ENCODE measurements at regions not wholly inside any gene's neighbourhood (a gene's known extent, or its start where the extent isn't known, plus 50 kb on each side); places are given as distances from the start of the nearest gene placed in this dataset.
"Not testable (repeated sequence)": the region's sequence is repeated elsewhere in the genome, so short reads cannot be mapped to it uniquely, and the experiment has no call there.

DNA sequence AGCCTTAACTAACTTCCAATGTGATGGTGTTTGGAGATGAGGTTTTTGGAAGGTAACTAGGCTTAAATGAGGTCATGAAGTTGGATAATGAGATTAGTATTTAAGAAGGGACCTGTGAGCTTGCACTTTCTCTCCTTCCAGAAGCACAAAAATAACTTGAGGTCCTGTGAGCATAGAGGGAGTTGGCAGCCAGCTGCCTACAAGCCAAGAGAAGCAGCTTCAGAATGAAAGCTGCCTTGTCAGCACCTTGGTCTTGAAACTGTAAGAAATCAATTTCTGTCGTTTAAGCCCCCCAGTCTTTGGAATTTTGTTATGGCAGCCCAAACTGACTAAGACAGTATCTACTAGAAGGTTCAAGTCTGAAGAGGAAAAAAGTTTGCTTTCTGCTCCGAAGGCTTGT, 280.2 kb upstream of the GALNTL6 start:
- DNase-seq (ENCODE audit: low read depth) = no peak

GRCh38 chr4:171524903-171525302, 288.3 kb upstream of the GALNTL6 start:
- DNase-seq (ENCODE audit: low read depth) = no peak

DNA sequence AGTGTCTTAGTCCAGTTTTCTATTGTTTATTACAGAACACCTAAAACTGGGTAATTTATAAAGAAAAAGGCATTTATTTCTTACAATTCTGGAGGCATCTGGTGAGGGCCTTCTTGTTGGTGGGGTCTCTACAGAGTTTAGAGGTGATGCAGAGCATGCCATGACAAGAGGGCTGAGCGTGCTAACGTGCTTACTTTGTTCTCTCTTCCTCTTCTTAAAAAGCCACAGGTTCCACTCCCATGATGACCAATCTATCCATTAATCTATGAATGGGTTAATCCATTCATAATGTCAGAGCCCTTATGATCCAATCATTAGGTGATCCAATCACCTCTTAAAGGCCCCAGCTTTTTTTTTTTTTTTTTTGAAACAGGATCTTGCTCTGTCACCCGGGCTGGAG, 291.5 kb upstream of the GALNTL6 start:
- no peak for DNase-seq (ENCODE audit: low read depth)

DNA sequence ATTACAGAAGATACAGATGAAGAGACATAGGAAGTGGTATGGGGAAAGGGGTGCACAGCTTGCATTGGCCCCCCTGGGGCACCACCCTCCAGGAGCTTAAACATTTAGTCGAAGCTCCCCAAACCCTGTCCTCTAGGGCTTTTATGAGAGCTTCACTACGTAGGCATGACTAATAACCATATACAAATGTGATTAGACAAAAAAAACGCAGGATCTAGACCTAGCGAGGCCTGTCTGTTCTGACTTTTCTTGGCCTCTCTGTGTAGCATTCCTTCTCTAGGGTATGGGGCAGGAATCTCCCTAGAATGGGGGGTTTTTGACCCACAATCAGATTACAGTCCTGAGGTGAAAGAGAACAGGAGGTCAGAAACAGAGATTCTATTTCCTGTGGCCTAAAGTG, 293.7 kb upstream of the GALNTL6 start:
- DNase-seq (ENCODE audit: low read depth) = no peak

- no peak for DNase-seq (ENCODE audit: low read depth)
Measured at GRCh38 chr4:171517883-171518282, 295.3 kb upstream of the GALNTL6 start.

- DNase-seq (ENCODE audit: low read depth) = no peak
Measured at GRCh38 chr4:171516694-171517093, 296.5 kb upstream of the GALNTL6 start.

DNA sequence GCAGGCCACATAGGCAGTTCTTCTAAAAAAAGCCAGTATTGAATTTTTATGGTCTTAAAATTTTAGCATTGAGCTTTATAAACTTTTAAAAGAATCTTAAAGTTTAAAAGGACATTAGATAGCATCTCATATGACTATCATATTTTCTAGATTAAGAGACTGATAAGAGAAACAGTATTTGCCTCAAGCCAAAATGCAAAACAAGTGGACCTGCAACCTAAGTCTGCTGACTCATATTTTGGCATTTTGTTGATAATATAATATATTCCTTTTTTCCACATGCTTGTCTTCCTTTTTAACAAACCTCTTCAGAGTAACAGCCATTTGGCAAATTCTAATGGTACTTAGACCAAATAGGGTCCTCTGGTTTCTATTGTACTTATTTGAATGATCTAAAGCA, 328.5 kb upstream of the GALNTL6 start:
- DNase-seq (ENCODE audit: low read depth) = no peak

GRCh38 chr4:171478181-171478580, 335.0 kb upstream of the GALNTL6 start:
- DNase-seq (ENCODE audit: low read depth) = no peak

GRCh38 chr4:171475111-171475510, 338.1 kb upstream of the GALNTL6 start:
- DNase-seq (ENCODE audit: low read depth) = not testable (repeated sequence)

- no peak for DNase-seq (ENCODE audit: low read depth)
Measured at GRCh38 chr4:171473155-171473554, 340.0 kb upstream of the GALNTL6 start.

GRCh38 chr4:171472230-171472629, 341.0 kb upstream of the GALNTL6 start:
- DNase-seq (ENCODE audit: low read depth) = no peak

- DNase-seq (ENCODE audit: low read depth) = no peak
Measured at GRCh38 chr4:171464499-171464898, 348.7 kb upstream of the GALNTL6 start.

DNA sequence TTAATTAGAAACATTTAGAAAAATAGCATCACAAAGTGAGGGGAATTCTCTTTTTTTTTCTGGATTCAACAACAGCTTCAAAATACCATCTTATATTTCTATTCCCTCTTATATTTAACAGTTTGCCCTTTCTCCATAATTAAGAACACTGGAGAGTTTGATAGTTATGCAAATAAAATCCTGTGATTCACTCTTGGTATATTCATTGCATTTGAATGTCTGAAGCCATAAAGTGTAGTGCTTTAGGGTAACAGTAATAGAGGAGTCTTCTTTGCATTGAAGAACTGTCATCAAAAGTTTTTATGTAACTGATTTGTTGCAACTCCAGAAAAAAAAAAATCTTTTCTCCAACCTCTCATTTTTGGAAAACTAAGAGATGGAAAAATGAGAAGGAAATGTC, 352.0 kb upstream of the GALNTL6 start:
- no peak for DNase-seq (ENCODE audit: low read depth)

GRCh38 chr4:171448919-171449481, 364.2 kb upstream of the GALNTL6 start:
- DNase-seq (ENCODE audit: low read depth) = no peak

DNA sequence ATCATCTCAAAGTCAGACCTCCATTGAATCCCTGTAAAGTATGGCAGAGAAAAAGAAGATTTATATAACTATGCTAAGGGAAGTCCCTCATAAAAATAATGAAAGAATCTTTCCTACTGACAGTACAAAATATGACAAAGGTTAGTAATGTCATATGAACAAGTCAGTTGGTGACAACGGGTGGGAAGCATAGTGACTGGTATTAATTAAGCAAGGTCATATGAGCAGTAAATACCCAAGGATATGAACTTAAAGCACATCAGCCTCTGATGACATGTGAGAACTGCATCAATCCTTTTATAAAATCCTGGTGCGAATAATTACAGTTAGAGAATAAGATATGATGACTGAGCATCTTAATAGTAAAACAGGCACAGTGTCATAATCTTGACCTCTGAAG, 364.8 kb upstream of the GALNTL6 start:
- no peak for DNase-seq (ENCODE audit: low read depth)

DNA sequence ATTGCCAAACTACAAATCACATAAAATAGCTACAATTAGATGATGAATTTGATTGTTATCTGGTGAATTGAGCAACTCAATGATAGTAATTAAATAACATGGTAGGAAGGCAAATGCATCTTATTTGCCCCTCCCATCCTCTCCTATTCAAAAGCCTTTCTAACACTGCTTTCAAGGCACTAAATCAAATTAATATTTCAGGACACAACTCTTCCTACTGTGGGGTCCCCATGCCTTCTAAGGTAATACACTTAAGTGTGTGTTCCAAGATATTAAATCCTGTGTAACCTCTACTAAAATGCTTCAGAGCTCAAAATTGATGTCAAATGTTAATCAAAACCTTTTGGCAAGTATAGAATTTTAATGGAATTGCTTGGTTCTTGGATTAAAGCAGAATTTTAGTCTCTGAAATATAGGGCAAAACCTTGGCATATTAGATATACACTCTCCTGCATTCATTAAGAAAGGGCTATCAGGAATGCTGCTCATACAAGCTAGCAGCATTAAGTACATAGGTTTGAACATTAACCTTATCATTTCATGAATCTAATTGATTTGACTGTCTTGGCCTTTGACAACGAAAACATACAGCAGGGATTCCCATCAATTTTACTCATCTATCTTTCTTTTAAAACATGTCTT, 371.8 kb upstream of the GALNTL6 start:
- DNase-seq (ENCODE audit: low read depth) = no peak

- DNase-seq (ENCODE audit: low read depth) = no peak
Measured at GRCh38 chr4:171433674-171434073, 379.5 kb upstream of the GALNTL6 start.

- DNase-seq (ENCODE audit: low read depth) = no peak
Measured at GRCh38 chr4:171432536-171432935, 380.7 kb upstream of the GALNTL6 start.

GRCh38 chr4:171430495-171430894, 382.7 kb upstream of the GALNTL6 start:
- no peak for DNase-seq (ENCODE audit: low read depth)

DNA sequence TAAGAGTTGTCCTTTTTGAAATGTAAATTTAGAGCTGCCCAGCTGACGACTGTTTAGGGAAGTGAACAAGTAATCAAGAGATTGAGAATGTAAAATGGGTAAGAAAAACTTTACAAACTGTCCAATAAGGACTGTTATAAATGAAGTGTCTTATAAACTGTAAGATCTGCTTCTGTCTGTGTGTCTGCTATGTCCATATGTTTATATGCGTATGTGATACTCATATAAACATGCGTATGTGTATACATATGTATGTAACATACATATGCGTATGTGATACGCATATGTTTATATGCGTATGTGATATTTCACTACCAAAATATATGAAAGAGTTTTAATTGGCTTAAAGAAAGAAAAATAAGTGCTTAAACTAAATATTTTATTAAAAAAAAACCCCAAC, 416.0 kb upstream of the GALNTL6 start:
- DNase-seq (ENCODE audit: low read depth) = no peak

DNA sequence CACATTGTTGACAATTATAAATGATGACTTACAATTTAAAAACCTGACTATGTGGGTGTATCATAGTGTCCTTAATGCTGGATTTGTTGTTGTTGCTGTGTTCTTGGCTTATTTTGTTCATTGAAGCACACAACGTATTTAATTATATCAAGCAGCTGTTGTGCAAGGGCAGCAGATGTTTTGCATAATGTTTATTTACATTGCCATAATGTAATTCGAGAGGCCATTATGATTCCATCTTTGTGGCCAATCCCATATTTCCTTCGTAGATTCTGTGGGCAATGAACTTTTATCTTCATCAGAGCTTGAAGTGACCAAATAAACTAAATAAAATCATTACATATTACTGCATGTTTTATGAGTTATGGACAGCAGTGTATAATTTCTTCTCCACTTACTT, 422.6 kb upstream of the GALNTL6 start:
- no peak for DNase-seq (ENCODE audit: low read depth)

DNA sequence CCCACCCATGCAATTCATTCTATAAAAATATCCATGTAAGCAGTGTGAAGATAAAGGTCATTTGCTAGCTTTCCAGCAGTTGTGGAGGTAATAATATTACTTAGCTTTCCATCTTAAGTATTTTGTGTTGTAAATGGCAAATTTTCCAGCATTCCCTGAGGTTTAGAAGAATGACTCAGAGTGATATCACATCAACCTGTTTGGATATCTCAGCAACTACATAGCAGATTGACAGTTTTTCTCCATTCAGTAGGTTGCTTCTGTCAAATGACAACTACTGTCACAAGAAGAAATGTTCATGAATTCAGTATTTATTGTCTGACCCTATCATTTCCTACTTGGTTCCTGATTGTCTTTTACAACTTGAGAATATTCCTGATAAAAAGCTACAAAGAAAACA, 434.9 kb upstream of the GALNTL6 start:
- no peak for DNase-seq (ENCODE audit: low read depth)

DNA sequence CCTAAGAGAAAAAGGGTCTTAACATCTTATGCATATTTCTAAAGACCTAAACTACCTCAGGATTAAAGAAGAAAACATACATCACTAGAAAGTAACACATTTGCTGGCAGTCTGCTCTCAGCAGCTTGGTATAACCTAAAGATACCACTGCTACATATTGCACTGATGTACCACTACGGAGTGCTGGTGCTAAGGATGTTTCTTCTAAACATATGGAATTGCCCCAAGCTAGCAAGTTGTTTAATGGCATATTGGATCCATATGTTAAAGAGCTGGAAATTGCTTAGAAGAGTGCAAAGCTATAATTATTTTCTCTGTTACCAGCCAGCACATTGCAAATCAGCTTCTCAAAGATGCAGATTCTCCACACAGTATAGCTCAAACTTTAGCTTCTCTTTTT, 436.5 kb upstream of the GALNTL6 start:
- no peak for DNase-seq (ENCODE audit: low read depth)

DNA sequence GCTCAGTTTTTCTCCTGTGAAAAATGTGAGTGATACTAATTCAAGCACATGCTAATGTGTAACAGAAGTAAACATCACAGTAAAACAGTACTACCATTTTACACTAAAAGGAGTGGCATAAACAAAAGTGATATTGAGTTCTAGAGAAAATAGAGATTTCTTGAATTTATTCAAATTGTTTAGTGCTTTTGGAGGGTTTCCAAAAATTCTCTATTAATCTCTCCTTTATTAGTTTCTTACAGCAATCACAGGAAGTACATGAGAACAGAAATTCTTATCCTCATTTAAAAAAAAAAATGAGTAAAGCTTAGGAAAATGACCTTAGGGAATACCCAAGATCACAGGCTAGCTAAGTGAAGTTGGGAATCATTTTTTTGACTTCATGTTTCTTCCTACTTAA, 459.7 kb upstream of the GALNTL6 start:
- DNase-seq (ENCODE audit: low read depth) = no peak

All from activated T-cell treated with anti-CD3 and anti-CD28 coated beads for 48 hours (primary cell).